DMS153 treated with DMSO at 0.1 percent for 48 hours (cell line): ENCODE measurements at regions not wholly inside any gene's neighbourhood (a gene's known extent, or its start where the extent isn't known, plus 50 kb on each side); places are given as distances from the start of the nearest gene placed in this dataset.
"Not testable (repeated sequence)": the region's sequence is repeated elsewhere in the genome, so short reads cannot be mapped to it uniquely, and the experiment has no call there.

Source experiments
- DNase-seq: peaks from one replicate; lab custom pipeline; 2025; ENCODE audit not compliant: unreplicated experiment; lab: John Stamatoyannopoulos, UW

- no peak for DNase-seq
Measured at GRCh38 chr6:170067181-170067641, 223.7 kb downstream of the DLL1 start.

GRCh38 chr6:170066679-170067078 is 224.2 kb downstream of the DLL1 start:
- no peak for DNase-seq

- no peak for DNase-seq
Measured at GRCh38 chr6:170063851-170064602, 226.9 kb downstream of the DLL1 start.

GRCh38 chr6:170063431-170063830 is 227.4 kb downstream of the DLL1 start:
- no peak for DNase-seq

GRCh38 chr6:170062915-170063241 is 228.0 kb downstream of the DLL1 start:
- DNase-seq = no peak

GRCh38 chr6:170062209-170062914 is 228.5 kb downstream of the DLL1 start:
- DNase-seq = no peak

- no peak for DNase-seq
Measured at GRCh38 chr6:170058878-170059485, 231.9 kb downstream of the DLL1 start.

GRCh38 chr6:170057961-170058877 is 232.7 kb downstream of the DLL1 start:
- DNase-seq = no peak

GRCh38 chr6:170057034-170057734 is 233.7 kb downstream of the DLL1 start:
- DNase-seq = no peak

GRCh38 chr6:170056278-170056711 is 234.6 kb downstream of the DLL1 start:
- no peak for DNase-seq

GRCh38 chr6:170055797-170056196 is 235.1 kb downstream of the DLL1 start:
- not testable (repeated sequence) for DNase-seq

GRCh38 chr6:170053966-170054661 is 236.8 kb downstream of the DLL1 start:
- DNase-seq = no peak

GRCh38 chr6:170052991-170053821 is 237.7 kb downstream of the DLL1 start:
- no peak for DNase-seq

GRCh38 chr6:170051229-170052172 is 239.4 kb downstream of the DLL1 start:
- no peak for DNase-seq

GRCh38 chr6:170050591-170051041 is 240.3 kb downstream of the DLL1 start:
- DNase-seq = no peak

GRCh38 chr6:170049641-170050561 is 241.0 kb downstream of the DLL1 start:
- DNase-seq = no peak
